H1 (cell line): ENCODE measurements at regions not wholly inside any gene's neighbourhood (a gene's known extent, or its start where the extent isn't known, plus 50 kb on each side); places are given as distances from the start of the nearest gene placed in this dataset.

Source experiments
- RXRA ChIP-seq: IDR thresholded peaks from 2 replicates; pipeline ENCODE4 v1.6.1; 2011; ENCODE audit warnings: low read depth, mild to moderate bottlenecking, low read length, moderate library complexity; ENCODE audit not compliant: insufficient read depth
- SP4 ChIP-seq: IDR thresholded peaks from 2 replicates; pipeline ENCODE4 v1.6.1; 2012; ENCODE audit warnings: low read length, inconsistent platforms

GRCh38 chr5:67549296-67549618, 352.7 kb upstream of the CD180 start (continued):
- TF ChIP-seq SP4: no peak
- TF ChIP-seq RXRA: no peak
